ENCODE measurements at regions not wholly inside any gene's neighbourhood (a gene's known extent, or its start where the extent isn't known, plus 50 kb on each side); places are given as distances from the start of the nearest gene placed in this dataset.

DNA sequence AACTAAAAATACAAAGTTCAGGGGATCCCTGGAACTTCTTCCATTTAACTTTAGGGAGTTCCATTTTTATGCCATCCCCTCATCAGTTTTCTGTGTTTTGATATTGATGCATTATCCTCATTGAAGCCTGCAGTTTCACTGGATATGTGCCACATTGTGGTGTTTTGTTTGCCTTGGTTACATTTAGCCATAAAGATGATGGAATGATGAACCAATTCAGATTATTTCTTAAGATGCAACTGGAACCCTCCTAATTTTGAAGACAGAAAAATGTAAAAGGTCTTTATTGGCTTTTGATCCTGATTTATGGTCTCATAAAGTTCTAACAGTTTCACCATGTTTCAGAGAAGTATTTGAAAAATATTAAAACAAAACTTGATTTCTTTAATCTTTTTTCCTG, 314.2 kb upstream of the KLF6 start:
- CTCF ChIA-PET (ENCODE audit: low intra/inter-chr PET ratio) = no interaction called here
- POLR2A ChIA-PET = no interaction called here
- in situ Hi-C loops (cut with MboI) (no loop called here), intact Hi-C loops (cut with micrococcal nuclease) (no loop called here)
- Histone ChIP-seq H3K9me3 (replicated peaks; ENCODE audit: control insufficient read depth, insufficient read depth, low read depth, low read length) (no peaks in the 10 kb centered on the region), H3K36me3 (ENCODE audit: control insufficient read depth, insufficient read depth, low read length) (no peaks in the 10 kb centered on the region), H3K4me3 (no peak overlapping the region), H3K9me1 (ENCODE audit: control insufficient read depth, insufficient read depth, low read length) (no peaks in the 10 kb centered on the region), H3K4me2 (ENCODE audit: insufficient read depth, low read length) (no peak overlapping the region), H3K27ac (ENCODE audit: extremely low read depth, low read depth, low read length) (no peak overlapping the region), H3K27me3 (ENCODE audit: control insufficient read depth in 2 of 2, insufficient read depth in 2 of 2, low read length in 2 of 2) (peaks cover 6 to 10% of the 10 kb centered on the region in 2 experiments; a peak in 3 of 5 replicates), H2AFZ (ENCODE audit: low read depth, low read length) (no peak overlapping the region), H3K4me1 (replicated peaks in 1 of 2; ENCODE audit: control insufficient read depth in 2 of 2, insufficient read depth in 2 of 2, low read length in 2 of 2) (no peaks in the 10 kb centered on the region), H3K79me2 (ENCODE audit: control insufficient read depth, insufficient read depth, low read length) (no peaks in the 10 kb centered on the region), H4K20me1 (replicated peaks; ENCODE audit: control insufficient read depth, insufficient read depth, low read length) (no peaks in the 10 kb centered on the region), H3K9ac (ENCODE audit: insufficient read depth in 1 of 2, low read depth in 2 of 2, low read length in 2 of 2) (no peak overlapping the region)
- FAIRE-seq (no peak), ATAC-seq (no peak), DNase-seq (ENCODE audit: extremely low read depth in 1 of 4, low spot score in 3 of 4) (no peak)
- no TSS peak for BruUV-seq (replicated peaks)
- TF ChIP-seq ZBTB17 (CRISPR knock-in tag; IDR thresholded peaks at IDR 0.05) (no peak), ZNF263 (CRISPR knock-in tag; IDR thresholded peaks at IDR 0.05; ENCODE audit: borderline replicate concordance) (no peak), ZNF764 (CRISPR knock-in tag; IDR thresholded peaks at IDR 0.05; ENCODE audit: low read depth) (no peak), FOXA3 (CRISPR knock-in tag; conservative IDR thresholded peaks at IDR 0.05 in 1 of 2, IDR thresholded peaks at IDR 0.05 in 1 of 2) (no peak), ZNF274 (IDR thresholded peaks at IDR 0.05; ENCODE audit: borderline replicate concordance, low read depth, low read length) (no peak), HIVEP1 (CRISPR knock-in tag; IDR thresholded peaks at IDR 0.05) (no peak), ZNF133 (CRISPR knock-in tag; IDR thresholded peaks at IDR 0.05) (no peak), HSF4 (CRISPR knock-in tag; IDR thresholded peaks at IDR 0.05; ENCODE audit: borderline replicate concordance) (no peak), BRD9 (IDR thresholded peaks at IDR 0.05; ENCODE audit: low read depth, partially characterized antibody) (no peak), ZNF121 (CRISPR knock-in tag; conservative IDR thresholded peaks at IDR 0.05) (no peak), L3MBTL2 (IDR thresholded peaks at IDR 0.05) (no peak)
- TF ChIP-seq, protein P1, sequence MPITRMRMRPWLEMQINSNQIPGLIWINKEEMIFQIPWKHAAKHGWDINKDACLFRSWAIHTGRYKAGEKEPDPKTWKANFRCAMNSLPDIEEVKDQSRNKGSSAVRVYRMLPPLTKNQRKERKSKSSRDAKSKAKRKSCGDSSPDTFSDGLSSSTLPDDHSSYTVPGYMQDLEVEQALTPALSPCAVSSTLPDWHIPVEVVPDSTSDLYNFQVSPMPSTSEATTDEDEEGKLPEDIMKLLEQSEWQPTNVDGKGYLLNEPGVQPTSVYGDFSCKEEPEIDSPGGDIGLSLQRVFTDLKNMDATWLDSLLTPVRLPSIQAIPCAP (CRISPR knock-in tag; IDR thresholded peaks at IDR 0.05; ENCODE audit: borderline replicate concordance) = no peak

Data from K562 (cell line).